ENCODE measurements at regions not wholly inside any gene's neighbourhood (a gene's known extent, or its start where the extent isn't known, plus 50 kb on each side); places are given as distances from the start of the nearest gene placed in this dataset.

DNA sequence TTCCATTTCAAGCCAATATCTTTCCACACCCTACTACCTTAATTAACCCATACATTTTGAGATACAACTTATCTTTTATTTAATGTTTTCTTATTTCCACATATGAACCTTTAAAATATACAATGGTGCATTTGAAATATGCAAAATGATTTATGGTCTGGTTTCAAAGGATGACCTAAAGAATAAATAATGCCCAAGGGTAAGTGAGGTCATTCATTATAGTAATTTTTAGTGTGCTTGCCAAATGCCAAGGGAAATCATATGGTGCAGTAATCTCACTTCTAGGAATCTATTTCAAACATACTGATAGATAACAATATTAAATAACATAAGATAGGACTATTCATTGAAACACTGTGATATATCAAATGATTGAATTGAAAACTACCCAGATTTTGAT is 1055.4 kb downstream of the AGBL1 start (continued):
- TF ChIP-seq, protein P1, sequence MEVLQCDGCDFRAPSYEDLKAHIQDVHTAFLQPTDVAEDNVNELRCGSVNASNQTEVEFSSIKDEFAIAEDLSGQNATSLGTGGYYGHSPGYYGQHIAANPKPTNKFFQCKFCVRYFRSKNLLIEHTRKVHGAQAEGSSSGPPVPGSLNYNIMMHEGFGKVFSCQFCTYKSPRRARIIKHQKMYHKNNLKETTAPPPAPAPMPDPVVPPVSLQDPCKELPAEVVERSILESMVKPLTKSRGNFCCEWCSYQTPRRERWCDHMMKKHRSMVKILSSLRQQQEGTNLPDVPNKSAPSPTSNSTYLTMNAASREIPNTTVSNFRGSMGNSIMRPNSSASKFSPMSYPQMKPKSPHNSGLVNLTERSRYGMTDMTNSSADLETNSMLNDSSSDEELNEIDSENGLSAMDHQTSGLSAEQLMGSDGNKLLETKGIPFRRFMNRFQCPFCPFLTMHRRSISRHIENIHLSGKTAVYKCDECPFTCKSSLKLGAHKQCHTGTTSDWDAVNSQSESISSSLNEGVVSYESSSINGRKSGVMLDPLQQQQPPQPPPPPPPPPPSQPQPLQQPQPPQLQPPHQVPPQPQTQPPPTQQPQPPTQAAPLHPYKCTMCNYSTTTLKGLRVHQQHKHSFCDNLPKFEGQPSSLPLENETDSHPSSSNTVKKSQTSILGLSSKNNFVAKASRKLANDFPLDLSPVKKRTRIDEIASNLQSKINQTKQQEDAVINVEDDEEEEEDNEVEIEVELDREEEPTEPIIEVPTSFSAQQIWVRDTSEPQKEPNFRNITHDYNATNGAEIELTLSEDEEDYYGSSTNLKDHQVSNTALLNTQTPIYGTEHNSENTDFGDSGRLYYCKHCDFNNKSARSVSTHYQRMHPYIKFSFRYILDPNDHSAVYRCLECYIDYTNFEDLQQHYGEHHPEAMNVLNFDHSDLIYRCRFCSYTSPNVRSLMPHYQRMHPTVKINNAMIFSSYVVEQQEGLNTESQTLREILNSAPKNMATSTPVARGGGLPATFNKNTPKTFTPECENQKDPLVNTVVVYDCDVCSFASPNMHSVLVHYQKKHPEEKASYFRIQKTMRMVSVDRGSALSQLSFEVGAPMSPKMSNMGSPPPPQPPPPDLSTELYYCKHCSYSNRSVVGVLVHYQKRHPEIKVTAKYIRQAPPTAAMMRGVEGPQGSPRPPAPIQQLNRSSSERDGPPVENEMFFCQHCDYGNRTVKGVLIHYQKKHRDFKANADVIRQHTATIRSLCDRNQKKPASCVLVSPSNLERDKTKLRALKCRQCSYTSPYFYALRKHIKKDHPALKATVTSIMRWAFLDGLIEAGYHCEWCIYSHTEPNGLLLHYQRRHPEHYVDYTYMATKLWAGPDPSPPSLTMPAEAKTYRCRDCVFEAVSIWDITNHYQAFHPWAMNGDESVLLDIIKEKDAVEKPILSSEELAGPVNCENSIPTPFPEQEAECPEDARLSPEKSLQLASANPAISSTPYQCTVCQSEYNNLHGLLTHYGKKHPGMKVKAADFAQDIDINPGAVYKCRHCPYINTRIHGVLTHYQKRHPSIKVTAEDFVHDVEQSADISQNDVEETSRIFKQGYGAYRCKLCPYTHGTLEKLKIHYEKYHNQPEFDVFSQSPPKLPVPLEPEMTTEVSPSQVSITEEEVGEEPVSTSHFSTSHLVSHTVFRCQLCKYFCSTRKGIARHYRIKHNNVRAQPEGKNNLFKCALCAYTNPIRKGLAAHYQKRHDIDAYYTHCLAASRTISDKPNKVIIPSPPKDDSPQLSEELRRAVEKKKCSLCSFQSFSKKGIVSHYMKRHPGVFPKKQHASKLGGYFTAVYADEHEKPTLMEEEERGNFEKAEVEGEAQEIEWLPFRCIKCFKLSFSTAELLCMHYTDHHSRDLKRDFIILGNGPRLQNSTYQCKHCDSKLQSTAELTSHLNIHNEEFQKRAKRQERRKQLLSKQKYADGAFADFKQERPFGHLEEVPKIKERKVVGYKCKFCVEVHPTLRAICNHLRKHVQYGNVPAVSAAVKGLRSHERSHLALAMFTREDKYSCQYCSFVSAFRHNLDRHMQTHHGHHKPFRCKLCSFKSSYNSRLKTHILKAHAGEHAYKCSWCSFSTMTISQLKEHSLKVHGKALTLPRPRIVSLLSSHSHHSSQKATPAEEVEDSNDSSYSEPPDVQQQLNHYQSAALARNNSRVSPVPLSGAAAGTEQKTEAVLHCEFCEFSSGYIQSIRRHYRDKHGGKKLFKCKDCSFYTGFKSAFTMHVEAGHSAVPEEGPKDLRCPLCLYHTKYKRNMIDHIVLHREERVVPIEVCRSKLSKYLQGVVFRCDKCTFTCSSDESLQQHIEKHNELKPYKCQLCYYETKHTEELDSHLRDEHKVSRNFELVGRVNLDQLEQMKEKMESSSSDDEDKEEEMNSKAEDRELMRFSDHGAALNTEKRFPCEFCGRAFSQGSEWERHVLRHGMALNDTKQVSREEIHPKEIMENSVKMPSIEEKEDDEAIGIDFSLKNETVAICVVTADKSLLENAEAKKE (CRISPR knock-in tag; IDR thresholded peaks at IDR 0.05) = no peak
- TF ChIP-seq POLR2AphosphoS5 (IDR thresholded peaks at IDR 0.05; ENCODE audit: low read depth) (no peak), CREB1 (CRISPR knock-in tag; IDR thresholded peaks at IDR 0.05; ENCODE audit: low read depth) (no peak), JUNB (IDR thresholded peaks at IDR 0.05; ENCODE audit: unreplicated experiment) (no peak), NANOG (IDR thresholded peaks at IDR 0.05; ENCODE audit: borderline replicate concordance) (no peak), ZNF114 (CRISPR knock-in tag; IDR thresholded peaks at IDR 0.05) (no peak)
- TF ChIP-seq, protein P2, sequence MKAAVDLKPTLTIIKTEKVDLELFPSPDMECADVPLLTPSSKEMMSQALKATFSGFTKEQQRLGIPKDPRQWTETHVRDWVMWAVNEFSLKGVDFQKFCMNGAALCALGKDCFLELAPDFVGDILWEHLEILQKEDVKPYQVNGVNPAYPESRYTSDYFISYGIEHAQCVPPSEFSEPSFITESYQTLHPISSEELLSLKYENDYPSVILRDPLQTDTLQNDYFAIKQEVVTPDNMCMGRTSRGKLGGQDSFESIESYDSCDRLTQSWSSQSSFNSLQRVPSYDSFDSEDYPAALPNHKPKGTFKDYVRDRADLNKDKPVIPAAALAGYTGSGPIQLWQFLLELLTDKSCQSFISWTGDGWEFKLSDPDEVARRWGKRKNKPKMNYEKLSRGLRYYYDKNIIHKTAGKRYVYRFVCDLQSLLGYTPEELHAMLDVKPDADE (IDR thresholded peaks at IDR 0.05) = no peak

DNA sequence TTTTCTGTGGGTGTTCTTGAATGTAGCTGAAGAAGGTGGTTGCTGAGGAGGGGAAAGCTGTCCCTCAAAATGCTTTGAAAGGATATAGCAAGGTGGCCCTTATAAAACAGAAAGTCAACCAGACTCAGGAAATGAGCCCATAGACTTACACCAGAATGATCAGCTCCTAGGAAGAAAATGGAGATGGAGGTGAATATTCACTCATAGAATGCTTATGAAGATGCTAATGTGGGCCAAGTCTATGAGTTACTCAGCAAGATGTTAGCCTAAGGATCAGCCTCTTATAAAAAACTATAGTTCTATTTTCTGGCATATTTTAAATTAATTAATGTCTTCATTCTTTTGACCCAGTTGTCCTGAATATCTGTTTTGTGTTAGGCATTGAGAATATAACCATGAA is 1054.0 kb downstream of the AGBL1 start:
- no peak for DNase-seq (ENCODE audit: low spot score)
- no peak overlapping the region for H2AFZ ChIP-seq
- no peak overlapping the region for H3K27ac ChIP-seq (ENCODE audit: low read depth)
- no peaks in the 10 kb centered on the region for H3K27me3 Mint-ChIP-seq (ENCODE audit: insufficient read depth, low read depth, poor library complexity)
- no peak for ATAC-seq
- no peaks in the 10 kb centered on the region for H3K4me1 Mint-ChIP-seq
- no peaks in the 10 kb centered on the region for H4K20me1 ChIP-seq (replicated peaks; ENCODE audit: insufficient read depth)
- no peaks in the 10 kb centered on the region for H3K36me3 ChIP-seq (ENCODE audit: insufficient read depth)
- no peaks in the 10 kb centered on the region for H3K9me3 Mint-ChIP-seq
- H3F3A ChIP-seq (replicated peaks; ENCODE audit: low read depth) = no peaks in the 10 kb centered on the region
- H3K4me2 ChIP-seq = no peak overlapping the region
- no peaks in the 10 kb centered on the region for H3K36me3 Mint-ChIP-seq (ENCODE audit: low read depth)
- H3K4me3 ChIP-seq = no peak overlapping the region
- H3K9me2 ChIP-seq (ENCODE audit: insufficient read depth) = no peaks in the 10 kb centered on the region
- H3K79me2 ChIP-seq (replicated peaks; ENCODE audit: insufficient read depth) = no peaks in the 10 kb centered on the region
- no peak overlapping the region for H3K27ac Mint-ChIP-seq
- no peaks in the 10 kb centered on the region for H3K4me1 ChIP-seq (ENCODE audit: insufficient read depth)
- H3K27me3 ChIP-seq (ENCODE audit: insufficient read depth) = no peaks in the 10 kb centered on the region
- H3K4me3 Mint-ChIP-seq = no peak overlapping the region
- no peak for TF ChIP-seq NANOG (IDR thresholded peaks at IDR 0.05; ENCODE audit: borderline replicate concordance)
- TF ChIP-seq, protein P3, sequence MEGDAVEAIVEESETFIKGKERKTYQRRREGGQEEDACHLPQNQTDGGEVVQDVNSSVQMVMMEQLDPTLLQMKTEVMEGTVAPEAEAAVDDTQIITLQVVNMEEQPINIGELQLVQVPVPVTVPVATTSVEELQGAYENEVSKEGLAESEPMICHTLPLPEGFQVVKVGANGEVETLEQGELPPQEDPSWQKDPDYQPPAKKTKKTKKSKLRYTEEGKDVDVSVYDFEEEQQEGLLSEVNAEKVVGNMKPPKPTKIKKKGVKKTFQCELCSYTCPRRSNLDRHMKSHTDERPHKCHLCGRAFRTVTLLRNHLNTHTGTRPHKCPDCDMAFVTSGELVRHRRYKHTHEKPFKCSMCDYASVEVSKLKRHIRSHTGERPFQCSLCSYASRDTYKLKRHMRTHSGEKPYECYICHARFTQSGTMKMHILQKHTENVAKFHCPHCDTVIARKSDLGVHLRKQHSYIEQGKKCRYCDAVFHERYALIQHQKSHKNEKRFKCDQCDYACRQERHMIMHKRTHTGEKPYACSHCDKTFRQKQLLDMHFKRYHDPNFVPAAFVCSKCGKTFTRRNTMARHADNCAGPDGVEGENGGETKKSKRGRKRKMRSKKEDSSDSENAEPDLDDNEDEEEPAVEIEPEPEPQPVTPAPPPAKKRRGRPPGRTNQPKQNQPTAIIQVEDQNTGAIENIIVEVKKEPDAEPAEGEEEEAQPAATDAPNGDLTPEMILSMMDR (conservative IDR thresholded peaks at IDR 0.05; ENCODE audit: low read depth in 2 of 2) = no peak
- no peak for TF ChIP-seq CREB1 (CRISPR knock-in tag; IDR thresholded peaks at IDR 0.05; ENCODE audit: low read depth)
- no peak for TF ChIP-seq EZH2phosphoT487 (IDR thresholded peaks at IDR 0.05; ENCODE audit: unreplicated experiment)
- no peak for TF ChIP-seq ZNF114 (CRISPR knock-in tag; IDR thresholded peaks at IDR 0.05)
- TF ChIP-seq, protein P4, sequence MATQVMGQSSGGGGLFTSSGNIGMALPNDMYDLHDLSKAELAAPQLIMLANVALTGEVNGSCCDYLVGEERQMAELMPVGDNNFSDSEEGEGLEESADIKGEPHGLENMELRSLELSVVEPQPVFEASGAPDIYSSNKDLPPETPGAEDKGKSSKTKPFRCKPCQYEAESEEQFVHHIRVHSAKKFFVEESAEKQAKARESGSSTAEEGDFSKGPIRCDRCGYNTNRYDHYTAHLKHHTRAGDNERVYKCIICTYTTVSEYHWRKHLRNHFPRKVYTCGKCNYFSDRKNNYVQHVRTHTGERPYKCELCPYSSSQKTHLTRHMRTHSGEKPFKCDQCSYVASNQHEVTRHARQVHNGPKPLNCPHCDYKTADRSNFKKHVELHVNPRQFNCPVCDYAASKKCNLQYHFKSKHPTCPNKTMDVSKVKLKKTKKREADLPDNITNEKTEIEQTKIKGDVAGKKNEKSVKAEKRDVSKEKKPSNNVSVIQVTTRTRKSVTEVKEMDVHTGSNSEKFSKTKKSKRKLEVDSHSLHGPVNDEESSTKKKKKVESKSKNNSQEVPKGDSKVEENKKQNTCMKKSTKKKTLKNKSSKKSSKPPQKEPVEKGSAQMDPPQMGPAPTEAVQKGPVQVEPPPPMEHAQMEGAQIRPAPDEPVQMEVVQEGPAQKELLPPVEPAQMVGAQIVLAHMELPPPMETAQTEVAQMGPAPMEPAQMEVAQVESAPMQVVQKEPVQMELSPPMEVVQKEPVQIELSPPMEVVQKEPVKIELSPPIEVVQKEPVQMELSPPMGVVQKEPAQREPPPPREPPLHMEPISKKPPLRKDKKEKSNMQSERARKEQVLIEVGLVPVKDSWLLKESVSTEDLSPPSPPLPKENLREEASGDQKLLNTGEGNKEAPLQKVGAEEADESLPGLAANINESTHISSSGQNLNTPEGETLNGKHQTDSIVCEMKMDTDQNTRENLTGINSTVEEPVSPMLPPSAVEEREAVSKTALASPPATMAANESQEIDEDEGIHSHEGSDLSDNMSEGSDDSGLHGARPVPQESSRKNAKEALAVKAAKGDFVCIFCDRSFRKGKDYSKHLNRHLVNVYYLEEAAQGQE (IDR thresholded peaks at IDR 0.05; ENCODE audit: unreplicated experiment) = no peak
- no peak for TF ChIP-seq POLR2AphosphoS5 (IDR thresholded peaks at IDR 0.05; ENCODE audit: low read depth)
